ENCODE measurements at regions not wholly inside any gene's neighbourhood (a gene's known extent, or its start where the extent isn't known, plus 50 kb on each side); places are given as distances from the start of the nearest gene placed in this dataset.

GRCh38 chr11:116215471-116216113 is 557.2 kb downstream of the BUD13 start:
- TF ChIP-seq CTCF (IDR thresholded peaks at IDR 0.05) (no peak), POLR2A (IDR thresholded peaks at IDR 0.05) (no peak), EP300 (IDR thresholded peaks at IDR 0.05) (no peak)
- Histone ChIP-seq H3K36me3 (no peaks in the 10 kb centered on the region), H3K4me1 (peaks cover 0 to 4% (median 0%) of the 10 kb centered on the region in 4 donors), H3K4me3 (no peak overlapping the region), H3K9me3 (no peaks in the 10 kb centered on the region), H3K27ac (no peak overlapping the region), H3K27me3 (no peaks in the 10 kb centered on the region)
- WGBS, 2 donors, result 85% methylated on average over 4 of the region's 4 CpGs
- DNase-seq (ENCODE audit: low spot score in 2 of 2), result no peak

- H3K4me3 ChIP-seq, result no peak overlapping the region
- H3K9me3 ChIP-seq, result no peaks in the 10 kb centered on the region
- DNase-seq (ENCODE audit: low spot score in 2 of 2), result no peak
- TF ChIP-seq EP300 (IDR thresholded peaks at IDR 0.05) (no peak), POLR2A (IDR thresholded peaks at IDR 0.05) (no peak), CTCF (IDR thresholded peaks at IDR 0.05) (no peak)
- no peaks in the 10 kb centered on the region for H3K36me3 ChIP-seq
- H3K27ac ChIP-seq, result no peak overlapping the region
- H3K4me1 ChIP-seq, result no peaks in the 10 kb centered on the region
- WGBS, 2 donors, result 63 to 72% methylated on average over 6 of the region's 6 CpGs
- H3K27me3 ChIP-seq, result no peaks in the 10 kb centered on the region
Observed at GRCh38 chr11:116211147-116211546, 561.6 kb downstream of the BUD13 start.

- H3K36me3 ChIP-seq, result no peaks in the 10 kb centered on the region
- no peak for TF ChIP-seq EP300 (IDR thresholded peaks at IDR 0.05)
- H3K4me3 ChIP-seq, result no peak overlapping the region
- H3K4me1 ChIP-seq, result no peaks in the 10 kb centered on the region
- no peak for DNase-seq (ENCODE audit: low spot score in 2 of 2)
- H3K27ac ChIP-seq, result no peak overlapping the region
- no peaks in the 10 kb centered on the region for H3K27me3 ChIP-seq
- 81 to 84% methylated on average over 6 of the region's 6 CpGs for WGBS, 2 donors
- no peaks in the 10 kb centered on the region for H3K9me3 ChIP-seq
Observed at GRCh38 chr11:116210663-116211062, 562.1 kb downstream of the BUD13 start.

GRCh38 chr11:116209255-116209654 is 563.5 kb downstream of the BUD13 start:
- Histone ChIP-seq H3K9me3 (no peaks in the 10 kb centered on the region), H3K36me3 (no peaks in the 10 kb centered on the region), H3K4me3 (no peak overlapping the region), H3K4me1 (no peaks in the 10 kb centered on the region), H3K27me3 (no peaks in the 10 kb centered on the region), H3K27ac (no peak overlapping the region)
- WGBS, 2 donors, result 86 to 89% methylated on average over 1 of the region's 1 CpG
- TF ChIP-seq POLR2A (IDR thresholded peaks at IDR 0.05), result no peak
- TF ChIP-seq CTCF (IDR thresholded peaks at IDR 0.05), result no peak
- TF ChIP-seq EP300 (IDR thresholded peaks at IDR 0.05), result no peak
- DNase-seq (ENCODE audit: low spot score in 2 of 2), result no peak

GRCh38 chr11:116207421-116208141 is 565.2 kb downstream of the BUD13 start:
- TF ChIP-seq POLR2A (IDR thresholded peaks at IDR 0.05) (no peak), EP300 (IDR thresholded peaks at IDR 0.05) (no peak), CTCF (IDR thresholded peaks at IDR 0.05) (no peak)

More at GRCh38 chr11:116207421-116208141, 565.2 kb downstream of the BUD13 start:
- no peaks in the 10 kb centered on the region for H3K9me3 ChIP-seq
- H3K27ac ChIP-seq, result no peak overlapping the region
- no peak for DNase-seq (ENCODE audit: low spot score in 2 of 2)
- no peaks in the 10 kb centered on the region for H3K36me3 ChIP-seq
- H3K27me3 ChIP-seq, result peaks cover 0 to 3% of the 10 kb centered on the region in 2 donors
- no peak overlapping the region for H3K4me3 ChIP-seq
- 32 to 33% methylated on average over 15 to 16 of the region's 18 CpGs for WGBS, 2 donors
- no peaks in the 10 kb centered on the region for H3K4me1 ChIP-seq
